T47D (cell line): ENCODE measurements at regions not wholly inside any gene's neighbourhood (a gene's known extent, or its start where the extent isn't known, plus 50 kb on each side); places are given as distances from the start of the nearest gene placed in this dataset.

ENCODE experiments used
- DNase-seq, 2 experiments: peaks; one replicate each; pipeline versions ENCODE4 v3.0.0 to v3.0.0-alpha.2; 2011 to 2012; ENCODE audit warnings: low read depth in 1 of 2, low spot score in 1 of 2
- JUND ChIP-seq: IDR thresholded peaks from 2 replicates; pipeline ENCODE4 v1.6.1; 2012; ENCODE audit warnings: low read depth
- in situ Hi-C: cut with HindIII; loops from 2 replicates; pipeline ENCODE4 v1.10.0; 2016; ENCODE audit warnings: low sequenced_read_pairs, low pct_unique_long_range_greater_than_20kb

GRCh38 chr9:93869088-93869487 lies 86.1 kb downstream of the BARX1 start:
- in situ Hi-C loops: no loop called here
- no peak for TF ChIP-seq JUND
- DNase-seq: no peak

GRCh38 chr9:93865716-93866115 lies 89.4 kb downstream of the BARX1 start:
- in situ Hi-C loops: no loop called here
- no peak for DNase-seq
- TF ChIP-seq JUND: no peak

GRCh38 chr9:93865245-93865644 lies 89.9 kb downstream of the BARX1 start:
- TF ChIP-seq JUND: no peak
- no peak for DNase-seq
- in situ Hi-C loops: no loop called here

GRCh38 chr9:93864840-93865239 lies 90.3 kb downstream of the BARX1 start:
- no peak for DNase-seq
- TF ChIP-seq JUND: no peak
- in situ Hi-C loops: no loop called here

GRCh38 chr9:93864032-93864431 lies 91.1 kb downstream of the BARX1 start:
- TF ChIP-seq JUND: no peak
- in situ Hi-C loops: no loop called here
- no peak for DNase-seq

- no peak for DNase-seq
- in situ Hi-C loops: no loop called here
Measured at GRCh38 chr9:93862877-93863545, 92.1 kb downstream of the BARX1 start.

GRCh38 chr9:93861736-93862358 lies 93.3 kb downstream of the BARX1 start:
- in situ Hi-C loops: no loop called here
- TF ChIP-seq JUND: no peak
- no peak for DNase-seq

More at GRCh38 chr9:93862877-93863545, 92.1 kb downstream of the BARX1 start:
- no peak for TF ChIP-seq JUND

GRCh38 chr9:93860694-93861658 lies 94.2 kb downstream of the BARX1 start:
- TF ChIP-seq JUND: no peak
- in situ Hi-C loops: no loop called here
- DNase-seq: no peak

GRCh38 chr9:93859431-93860215 lies 95.5 kb downstream of the BARX1 start:
- DNase-seq: no peak
- no peak for TF ChIP-seq JUND
- in situ Hi-C loops: no loop called here

GRCh38 chr9:93857528-93857927 lies 97.6 kb downstream of the BARX1 start:
- no peak for TF ChIP-seq JUND
- no peak for DNase-seq
- in situ Hi-C loops: no loop called here

GRCh38 chr9:93852728-93853127 lies 102.4 kb downstream of the BARX1 start:
- no peak for TF ChIP-seq JUND
- DNase-seq: no peak
- in situ Hi-C loops: no loop called here

- no peak for TF ChIP-seq JUND
- no peak for DNase-seq
- in situ Hi-C loops: no loop called here
Measured at GRCh38 chr9:93846349-93846748, 108.8 kb downstream of the BARX1 start.

GRCh38 chr9:93843396-93843795 lies 111.8 kb downstream of the BARX1 start:
- DNase-seq: no peak
- no peak for TF ChIP-seq JUND
- in situ Hi-C loops: no loop called here
